ENCODE measurements at regions not wholly inside any gene's neighbourhood (a gene's known extent, or its start where the extent isn't known, plus 50 kb on each side); places are given as distances from the start of the nearest gene placed in this dataset.
A peak's percentile ranks its signal among the peaks of the same experiment; 100 is the strongest.

DNA sequence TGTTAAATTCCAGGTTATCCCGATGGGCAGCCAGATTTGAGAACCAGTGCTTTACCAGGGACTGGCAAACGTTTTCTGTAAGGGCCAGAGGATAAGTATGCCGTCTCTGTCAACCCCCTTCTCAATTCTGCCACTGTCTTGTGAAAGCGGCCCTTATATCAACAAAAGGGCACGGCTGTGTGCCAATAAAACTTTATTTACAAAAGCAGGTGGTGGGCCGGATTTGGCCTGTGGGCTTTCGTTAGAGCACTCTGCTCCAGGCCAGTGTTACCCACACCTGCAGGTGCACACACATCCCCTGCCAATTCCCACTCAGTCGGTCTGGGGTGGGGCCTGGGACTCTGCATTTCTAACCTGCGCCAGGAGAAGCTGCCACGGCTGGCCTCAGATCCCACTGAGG is 111.2 kb downstream of the RFLNA start:
- DNase-seq, result no peak

DNA sequence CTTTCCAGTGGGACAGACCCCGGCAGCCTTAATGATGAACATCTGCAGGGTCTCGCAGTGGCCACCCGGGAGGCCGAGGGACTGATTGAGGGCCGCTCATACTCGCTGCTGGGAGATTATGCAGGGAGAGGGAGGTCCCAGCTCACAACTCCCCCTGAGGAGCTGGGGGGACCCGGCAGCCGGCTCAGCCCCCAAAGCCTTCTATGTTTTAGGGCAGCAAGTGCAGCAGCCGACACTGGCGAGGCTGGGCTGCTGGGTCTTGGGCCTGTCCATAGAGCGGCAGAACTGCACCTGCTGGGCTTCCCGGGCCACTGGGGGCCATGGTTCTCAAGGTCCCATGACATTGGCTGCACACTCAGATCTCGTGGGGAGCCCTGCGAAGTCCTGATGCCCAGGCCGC is 110.7 kb downstream of the RFLNA start:
- DNase-seq, result no peak

DNA sequence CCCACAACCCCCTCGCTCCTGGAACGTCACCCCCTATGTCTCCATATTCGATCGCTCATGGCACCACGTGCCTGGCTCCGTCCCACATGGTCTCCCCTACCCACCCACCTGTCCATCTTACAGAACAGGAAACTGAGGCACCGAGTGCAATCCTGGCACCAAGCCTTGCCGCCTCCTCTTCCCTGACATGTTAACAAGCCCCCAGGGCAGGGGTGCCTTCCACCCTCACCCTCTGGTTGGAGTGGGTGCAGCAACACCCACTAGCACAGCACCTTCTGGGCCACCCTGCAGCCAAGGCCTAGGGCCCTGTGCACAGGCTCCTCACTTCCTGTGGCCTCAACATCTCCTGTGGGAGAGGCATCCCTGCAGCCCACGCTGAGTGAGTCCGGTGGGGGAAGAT is 110.3 kb downstream of the RFLNA start:
- no peak for DNase-seq

DNA sequence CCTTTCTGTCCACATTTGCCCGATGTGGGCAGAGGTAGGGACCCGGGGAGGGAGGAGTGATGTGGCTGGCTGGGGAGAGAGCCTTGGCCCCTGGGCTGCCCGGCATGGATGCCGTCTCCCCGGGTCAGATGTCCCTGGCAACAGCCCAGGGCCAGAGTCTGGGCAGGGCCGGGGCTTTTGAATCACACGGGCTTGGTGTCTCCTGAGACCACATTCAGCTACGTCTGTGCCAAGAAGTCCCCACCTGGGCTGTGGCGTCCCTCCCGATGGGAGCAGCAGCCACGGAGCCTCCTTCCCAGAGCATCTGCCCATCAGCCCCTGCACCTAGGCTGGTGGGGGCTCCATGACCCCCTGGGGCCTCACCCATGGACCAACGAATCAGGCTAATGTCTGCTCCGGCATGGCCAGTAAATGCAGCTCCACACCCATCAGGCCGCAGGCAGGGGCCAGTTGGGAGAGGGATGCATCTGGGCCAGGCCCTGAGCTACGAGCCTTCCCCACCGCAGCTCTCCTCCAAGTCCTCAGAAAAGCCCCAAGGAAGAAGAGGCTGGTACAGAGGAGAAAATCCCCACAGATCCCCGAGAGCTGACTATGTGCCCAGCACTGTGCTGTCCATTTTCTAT is 109.4 kb downstream of the RFLNA start:
- no peak for DNase-seq

DNA sequence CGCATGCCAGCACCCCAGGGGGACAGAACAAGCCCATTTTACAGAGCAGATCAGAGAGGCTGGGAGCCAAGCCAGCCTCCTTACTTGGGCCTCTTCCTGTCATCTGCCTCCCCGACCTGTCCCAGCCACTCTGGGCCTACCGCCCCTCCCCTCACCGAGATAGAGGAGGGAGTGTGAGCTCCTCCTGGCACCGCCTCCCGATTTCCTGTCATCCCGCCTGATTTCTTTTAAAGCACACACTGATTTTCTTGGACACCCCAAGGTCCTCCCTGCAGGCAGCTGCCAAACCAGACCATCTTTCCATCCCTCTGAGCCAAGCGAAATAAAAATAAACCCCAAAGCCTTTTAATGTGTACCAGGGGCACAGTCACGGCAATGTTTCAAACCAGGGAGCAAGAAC is 108.4 kb downstream of the RFLNA start:
- no peak for DNase-seq

DNA sequence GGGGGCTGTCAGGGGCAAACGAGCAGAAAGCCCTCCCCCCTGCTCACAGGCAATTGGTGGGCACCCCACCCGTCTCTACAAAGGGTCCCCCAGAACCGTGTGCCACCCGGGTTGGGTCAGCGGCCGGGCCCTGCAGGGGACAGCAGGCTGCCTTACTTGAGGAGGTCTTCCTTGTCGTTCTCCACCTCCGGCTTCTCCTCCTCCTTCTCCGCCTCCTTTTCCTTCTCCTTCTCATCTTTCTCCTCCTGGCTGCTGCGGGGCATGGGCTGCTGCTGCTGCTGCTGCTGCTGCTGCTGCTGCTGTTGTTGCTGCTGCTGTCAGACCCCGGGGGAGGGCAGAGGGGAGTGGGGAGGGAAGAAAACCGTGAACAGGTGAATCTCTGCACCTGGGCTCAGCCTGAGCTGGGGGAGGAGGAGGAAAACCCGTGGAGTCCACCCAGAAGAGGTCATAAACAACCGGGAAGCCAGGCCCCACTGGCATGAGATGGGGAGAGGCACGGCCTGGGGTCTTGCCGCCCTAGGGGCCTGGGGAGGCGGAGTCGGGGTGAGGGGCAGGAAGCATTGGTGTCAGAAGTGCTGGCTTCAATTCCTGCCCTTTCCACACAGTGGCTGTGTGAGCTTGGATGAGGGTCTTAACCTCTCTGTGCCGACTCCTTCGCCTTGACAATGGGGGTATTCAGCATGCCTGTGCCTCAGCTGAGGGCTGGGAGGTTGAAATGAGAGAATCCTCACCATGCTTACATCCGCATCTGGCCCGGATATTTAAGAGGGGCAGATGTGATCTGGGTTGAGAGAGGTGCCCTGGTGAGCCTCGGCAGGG is 107.6 kb downstream of the RFLNA start:
- DNase-seq, result no peak

DNA sequence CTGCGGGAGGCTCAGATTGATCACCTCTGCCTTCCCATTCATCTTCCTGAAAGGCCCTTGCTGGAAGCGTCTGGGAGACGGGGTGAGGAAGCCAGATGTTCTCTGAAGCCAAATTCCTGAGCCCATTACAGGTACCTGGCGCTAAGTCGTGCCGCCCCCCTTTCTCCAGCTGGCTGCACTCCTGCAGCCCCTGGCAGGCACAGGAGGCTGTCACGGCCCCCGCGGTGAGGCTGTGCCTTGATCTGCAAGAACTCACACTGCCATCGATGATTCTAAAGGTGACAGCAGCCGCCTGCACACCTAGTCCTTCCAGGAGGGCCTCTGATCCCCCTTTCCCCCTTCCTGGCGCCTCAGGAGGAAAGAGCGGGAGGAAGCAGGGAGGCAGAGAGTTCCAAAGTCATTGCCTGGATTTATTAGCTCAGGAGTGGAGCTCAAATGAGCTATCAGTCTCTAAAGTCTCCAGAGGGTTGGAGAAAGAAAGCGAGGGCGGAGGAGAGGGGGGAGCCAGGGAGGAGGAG is 106.9 kb downstream of the RFLNA start:
- DNase-seq, result no peak

DNA sequence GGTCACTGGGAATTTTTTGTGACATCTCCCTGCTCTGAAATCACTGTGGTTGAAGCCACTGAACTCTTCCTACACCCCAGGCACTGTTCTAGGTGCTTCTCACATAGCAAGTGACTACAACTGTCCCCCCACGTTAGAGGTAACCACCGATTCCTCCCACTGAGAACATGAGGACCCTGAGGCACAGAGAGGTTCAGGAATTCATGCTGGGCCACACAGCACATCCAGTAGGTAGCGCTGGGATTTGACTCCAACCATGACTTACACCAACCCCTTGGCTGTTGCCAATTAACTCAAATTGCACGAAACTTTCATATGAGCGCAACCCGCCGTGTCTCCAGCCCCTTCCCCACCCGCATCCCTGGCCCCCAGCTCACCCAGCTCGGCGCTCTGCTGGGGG is 105.2 kb downstream of the RFLNA start:
- DNase-seq, result no peak

DNA sequence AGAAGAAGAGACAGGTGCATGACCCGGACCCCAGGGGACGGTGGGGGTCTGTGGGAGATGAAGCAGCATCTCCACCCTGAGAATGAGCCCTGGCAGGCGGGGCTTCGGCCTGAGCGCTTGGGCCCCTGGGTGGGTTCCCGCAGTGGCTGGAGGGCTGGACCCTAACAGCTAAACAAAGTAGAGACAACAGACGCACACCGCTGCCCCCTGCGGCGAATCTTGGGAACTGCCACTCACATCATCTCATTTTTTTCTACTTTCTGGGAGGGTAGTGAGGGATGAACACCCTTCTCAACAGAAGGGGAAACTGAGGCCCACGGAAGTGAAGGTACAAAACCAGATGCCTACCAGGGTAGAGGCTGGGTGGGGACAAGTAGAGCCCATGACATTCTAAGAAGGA is 104.7 kb downstream of the RFLNA start:
- peak; percentile 19 for DNase-seq

DNA sequence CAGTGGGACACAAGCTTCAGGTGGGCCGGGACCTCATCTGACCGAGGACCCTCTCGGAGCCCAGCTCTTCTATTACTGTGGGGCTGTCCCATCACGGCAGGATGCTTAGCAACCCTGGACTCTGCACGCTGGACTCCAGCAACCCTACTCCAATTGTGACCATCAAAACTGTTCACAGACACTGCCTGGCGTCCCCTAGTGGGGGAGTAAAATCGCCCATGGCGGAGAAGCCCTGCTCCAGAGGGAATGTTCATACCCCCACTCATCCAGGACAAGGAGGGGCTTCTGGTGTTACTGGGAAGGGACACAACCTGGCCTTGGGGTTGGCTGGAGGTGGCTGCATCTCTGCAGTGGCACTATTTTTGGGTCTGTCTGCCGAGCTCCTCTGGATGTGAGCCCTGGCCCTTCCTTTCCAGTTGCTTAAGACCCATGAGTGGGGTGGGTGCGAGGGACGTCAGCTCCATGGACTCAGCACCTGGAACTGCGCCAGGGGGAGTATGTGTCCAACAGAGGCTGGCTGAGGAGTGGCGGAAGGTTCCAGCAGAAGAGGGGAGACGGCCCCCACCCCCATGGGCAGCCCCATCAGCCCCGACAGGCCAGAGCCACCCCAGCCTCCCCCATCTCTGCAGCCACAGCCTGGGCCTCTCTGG is 103.8 kb downstream of the RFLNA start:
- no peak for DNase-seq

DNA sequence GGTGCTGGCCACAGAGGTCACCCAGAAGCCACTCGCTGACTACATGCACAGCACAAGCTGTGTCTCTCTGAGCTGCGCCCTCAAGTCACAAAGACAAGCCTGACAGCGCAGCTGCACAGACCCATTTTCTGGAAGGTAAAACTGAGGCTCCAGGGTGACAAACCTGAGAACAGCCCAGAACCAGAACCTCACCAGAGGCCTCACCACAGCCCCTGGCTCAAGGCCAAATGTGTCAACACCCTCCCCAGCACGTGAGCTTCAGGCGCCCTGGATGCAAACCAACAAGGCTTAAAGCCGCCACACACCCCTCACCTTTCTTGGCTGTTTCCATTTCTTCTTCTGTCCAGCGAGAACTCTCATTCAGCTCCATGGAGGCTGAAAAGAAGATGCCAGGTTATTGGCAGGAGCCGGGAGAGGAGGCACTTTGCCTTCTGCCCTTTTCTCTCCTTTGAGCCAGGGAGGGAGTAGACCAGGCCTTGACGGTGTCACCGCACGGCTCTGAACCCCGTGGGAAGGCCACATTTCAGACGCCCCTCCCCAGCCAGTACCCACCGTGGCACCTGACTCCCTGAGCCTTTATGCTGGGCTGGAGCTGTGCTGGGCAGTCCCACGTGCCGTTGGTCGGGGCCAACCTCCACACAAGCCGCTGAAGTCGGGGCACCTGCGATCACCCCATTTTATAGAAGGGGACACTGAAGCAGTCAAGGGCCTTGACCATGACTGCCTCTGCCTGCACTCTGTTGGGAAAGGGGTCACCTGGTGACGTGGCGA is 103.1 kb downstream of the RFLNA start:
- no peak for DNase-seq

DNA sequence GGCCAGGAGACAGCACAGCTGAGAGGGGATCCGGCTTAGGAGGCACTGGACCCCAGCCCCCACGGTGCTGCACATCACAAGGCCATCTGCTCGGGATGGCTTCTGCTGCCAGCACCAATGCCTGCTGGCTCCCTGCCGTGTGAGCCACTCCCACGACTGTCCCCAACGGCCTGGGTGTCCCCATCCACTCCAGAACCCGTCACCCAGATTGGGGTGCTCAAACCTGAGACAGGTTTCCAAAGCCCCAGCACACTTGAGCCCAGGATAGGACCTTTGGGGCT is 102.4 kb downstream of the RFLNA start:
- DNase-seq, result no peak

DNA sequence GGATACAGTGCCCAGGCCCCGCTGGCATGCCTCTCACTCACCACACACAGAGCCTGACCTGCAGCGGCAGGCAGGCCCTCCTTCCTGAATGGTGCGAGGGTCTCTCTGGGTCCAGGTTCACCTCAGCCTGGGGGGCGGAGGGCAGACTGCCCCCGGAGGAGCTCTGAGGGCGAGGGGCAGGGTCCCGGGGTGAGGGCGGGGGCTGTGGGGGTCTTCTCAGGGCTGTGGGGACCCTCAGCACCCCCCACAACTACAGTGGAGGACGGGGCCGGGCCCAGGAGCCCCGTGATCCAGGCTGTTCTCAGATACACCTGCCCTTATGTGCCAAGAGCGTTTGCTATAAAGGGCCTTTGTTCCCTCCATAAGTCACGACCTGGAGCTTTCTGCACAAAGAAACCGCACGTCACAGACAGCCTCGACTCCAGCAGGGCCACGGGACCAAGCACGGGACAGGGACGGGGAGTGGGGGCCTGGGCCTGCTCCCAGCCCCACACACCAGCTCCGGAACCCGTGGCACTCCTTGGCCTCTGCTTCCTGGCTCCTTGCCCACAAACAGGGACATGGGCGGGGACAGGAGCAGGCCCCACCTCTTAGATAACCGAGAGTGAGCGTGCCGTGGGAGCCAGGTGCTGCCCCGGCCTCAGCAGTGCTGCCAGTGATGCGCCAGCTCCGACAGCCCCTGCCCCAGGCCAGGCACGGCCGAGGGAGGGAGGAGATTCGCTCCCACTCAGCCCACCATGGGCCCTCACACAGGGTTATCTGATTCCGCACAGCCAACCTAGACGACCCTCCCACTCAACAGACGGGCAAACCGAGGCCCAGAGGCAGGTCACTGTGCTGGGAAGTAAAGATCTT is 101.9 kb downstream of the RFLNA start:
- DNase-seq, result no peak

DNA sequence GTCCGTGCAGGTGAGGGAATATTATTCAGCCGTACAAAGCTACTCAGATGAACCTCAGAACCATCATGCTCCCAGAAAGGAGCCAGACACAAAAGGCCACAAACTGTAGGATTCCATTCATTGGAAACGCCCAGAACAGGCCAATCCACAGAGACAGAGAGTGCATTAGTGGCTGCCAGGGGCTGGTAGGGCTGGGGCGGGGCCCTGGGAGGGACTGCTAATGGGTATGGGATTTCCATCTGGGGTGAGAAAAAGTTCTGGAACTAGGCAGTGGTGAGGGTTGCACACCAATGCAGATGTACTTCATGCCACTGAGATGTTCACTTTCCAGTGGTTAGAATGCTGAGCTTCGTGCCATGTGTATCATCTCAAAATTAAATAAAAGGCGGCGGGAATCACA is 101.1 kb downstream of the RFLNA start:
- no peak for DNase-seq

DNA sequence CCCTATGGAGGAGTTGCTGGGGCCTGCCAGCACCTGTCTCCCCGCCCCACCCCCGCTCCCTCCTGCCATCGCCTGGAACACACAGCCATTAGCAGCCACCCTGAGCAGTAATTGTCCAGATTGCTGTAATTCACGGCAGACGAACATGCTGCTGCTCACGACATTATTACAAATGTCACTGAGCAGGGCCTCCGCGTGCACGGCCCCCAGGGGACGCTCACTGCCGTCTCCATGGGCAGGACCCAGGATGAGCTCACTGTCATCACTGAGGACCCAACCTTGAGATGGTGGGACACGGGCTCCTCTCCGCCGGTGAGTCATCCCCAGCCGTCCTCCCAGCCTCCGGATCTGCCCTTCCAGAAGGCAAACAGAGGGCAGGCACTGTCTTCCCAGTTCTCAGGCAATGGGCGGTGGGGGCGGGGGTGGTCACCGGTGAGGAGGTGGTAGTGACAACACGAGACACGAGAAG is 100.4 kb downstream of the RFLNA start:
- DNase-seq, result no peak

DNA sequence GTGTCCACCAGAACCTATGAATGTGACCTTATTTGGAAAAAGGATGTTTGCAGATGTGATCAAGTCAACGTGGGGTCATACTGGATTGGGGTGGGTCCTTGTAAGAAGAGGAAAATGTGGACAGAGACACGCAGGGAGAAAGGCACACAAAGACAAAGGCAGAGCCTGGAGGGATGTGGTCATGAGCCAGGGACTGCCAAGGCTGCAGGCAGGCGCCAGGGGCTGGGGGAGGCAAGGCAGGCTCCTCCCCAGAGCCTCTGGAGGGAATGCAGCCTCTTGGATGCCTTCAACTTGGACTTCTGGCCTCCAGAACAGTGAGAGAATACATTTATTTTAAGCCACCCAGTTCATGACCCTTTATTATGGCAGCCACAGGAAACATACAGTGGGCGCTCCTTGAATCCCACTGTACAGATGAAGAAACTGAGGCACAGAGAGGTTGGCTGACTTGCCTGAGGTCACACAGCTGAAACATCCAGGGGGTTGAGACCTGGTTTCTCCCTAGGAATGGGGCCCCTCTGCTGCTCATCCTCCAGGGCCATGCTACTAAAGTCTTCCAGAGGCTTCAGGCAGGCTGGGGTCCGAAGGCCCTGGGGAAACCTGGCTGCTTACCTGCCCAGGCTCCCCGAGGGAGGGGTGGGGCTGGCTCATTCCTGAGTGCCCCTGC is 99.7 kb downstream of the RFLNA start:
- DNase-seq, result no peak

DNA sequence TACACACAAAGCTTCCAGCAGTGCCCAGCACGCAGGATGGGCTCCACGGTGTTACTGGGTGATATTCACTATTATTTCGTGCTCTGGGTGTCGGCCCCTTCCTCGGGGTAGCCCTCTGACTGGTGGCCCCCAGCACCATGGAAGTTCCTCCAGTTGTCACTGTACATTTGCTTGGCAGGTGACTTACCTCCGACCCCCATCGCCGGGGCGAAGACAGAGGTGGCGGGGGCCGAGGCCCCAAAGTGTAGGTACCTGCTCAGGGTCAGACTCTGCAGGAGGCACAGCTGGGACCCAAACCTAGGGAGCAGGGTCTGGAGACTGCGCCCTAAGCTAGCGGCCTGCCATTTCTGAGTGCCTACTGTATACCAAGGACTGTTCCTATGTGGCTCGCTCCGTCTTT is 98.9 kb downstream of the RFLNA start:
- DNase-seq, result no peak

DNA sequence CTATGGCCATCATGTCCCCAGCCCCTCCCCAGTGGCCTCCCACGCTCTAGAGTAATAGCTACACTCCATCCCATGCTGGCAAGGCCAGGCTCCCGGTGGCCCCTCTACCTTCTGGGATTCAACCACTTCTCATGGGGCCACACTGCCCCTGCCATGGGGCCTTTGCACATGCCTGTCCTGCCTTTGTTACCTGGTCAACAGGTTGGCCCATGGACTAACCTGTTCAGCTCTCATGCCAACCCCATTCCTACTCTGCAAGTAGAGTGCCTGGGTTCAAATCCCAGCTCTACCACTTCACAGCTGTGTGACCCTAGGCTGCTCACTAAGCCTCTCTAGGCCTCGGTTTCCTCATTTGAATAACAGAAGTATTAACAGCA is 98.5 kb downstream of the RFLNA start:
- no peak for DNase-seq

DNA sequence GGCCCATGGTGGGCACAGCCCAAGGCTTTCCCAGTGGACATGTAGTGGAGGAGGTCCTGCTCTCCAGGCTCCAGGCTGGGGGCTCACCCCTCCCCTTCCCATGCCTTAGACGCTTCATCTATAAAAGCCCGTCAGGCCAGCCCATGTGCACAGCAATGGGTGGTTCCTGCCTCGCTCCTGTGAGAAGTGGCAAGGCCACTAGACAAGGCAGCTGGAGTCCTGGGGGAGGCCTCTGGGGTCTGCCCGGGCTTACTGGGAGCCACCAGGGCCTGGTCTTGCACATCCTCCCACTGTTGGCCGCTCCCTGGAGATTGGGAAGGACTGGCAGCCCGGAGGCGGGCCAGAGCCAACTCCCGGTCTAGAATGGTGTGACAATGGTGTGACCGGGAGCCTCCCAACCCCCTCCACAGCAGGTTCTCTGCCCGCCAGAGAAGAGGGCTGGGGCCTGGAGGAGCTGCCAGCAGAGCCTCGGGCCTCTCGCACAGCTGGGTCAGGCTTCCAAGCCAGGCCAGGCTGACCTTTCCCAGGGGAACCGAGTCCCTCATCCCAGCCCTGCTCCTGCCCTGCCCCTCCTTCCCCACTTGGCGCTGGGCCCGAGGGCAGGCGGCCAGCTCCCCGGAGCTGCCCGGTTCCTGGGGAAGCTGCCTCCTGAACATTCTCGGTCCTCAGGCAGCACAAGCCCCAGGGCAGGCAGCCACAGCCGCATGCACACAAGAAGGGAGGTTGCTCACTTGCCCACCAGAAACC is 97.9 kb downstream of the RFLNA start:
- no peak for DNase-seq

DNA sequence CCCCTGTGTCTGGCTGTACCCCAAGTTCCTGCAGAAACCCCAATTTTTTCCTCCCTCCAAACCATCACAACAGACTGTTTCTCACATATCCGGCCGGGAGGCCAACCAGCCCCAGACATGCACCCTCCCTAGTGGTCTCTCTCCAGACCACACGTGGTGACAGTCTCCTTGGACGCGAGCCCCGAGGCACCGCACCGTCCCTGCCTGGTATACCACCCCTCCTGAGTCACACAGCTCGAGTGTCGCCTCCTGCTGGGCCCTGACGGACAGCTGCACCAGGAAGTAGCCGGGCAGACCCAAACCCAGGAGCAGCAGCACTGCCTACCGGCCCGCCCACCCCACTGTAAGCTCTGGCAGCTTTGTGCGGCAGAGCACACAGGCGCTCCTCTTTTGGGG is 97.4 kb downstream of the RFLNA start:
- DNase-seq, result no peak

Data from RPMI8226 (cell line).